Thyroid gland (tissue), 4 donors: ENCODE measurements at regions not wholly inside any gene's neighbourhood (a gene's known extent, or its start where the extent isn't known, plus 50 kb on each side); places are given as distances from the start of the nearest gene placed in this dataset.

Experiments
- DNase-seq, 2 donors: peaks; one replicate each; pipeline ENCODE4 v3.0.0-alpha.2; 2019
- H3K27ac ChIP-seq, 3 donors: fragments of 200-600 bp; sonication (generic); 1 replicate in 2 of 3; 2 replicates in 1 of 3; pipeline ENCODE4 v1.5.1; 2016 to 2019; ENCODE audit warnings: mild to moderate bottlenecking in 1 of 3, moderate library complexity in 1 of 3
- H3K27me3 ChIP-seq: fragments of 200-600 bp; sonication (generic); one replicate; pipeline ENCODE4 v1.5.1; 2019
- H3K36me3 ChIP-seq, 2 donors: fragments of 200-600 bp; sonication (generic); one replicate each; pipeline ENCODE4 v1.5.1; 2016 to 2019
- H3K4me1 ChIP-seq, 2 donors: fragments of 200-600 bp; sonication (generic); one replicate each; pipeline ENCODE4 v1.5.1; 2017 to 2019
- H3K4me3 ChIP-seq, 3 donors: fragments of 200-600 bp; sonication (generic); replicated peaks in 1 of 3; 1 replicate in 2 of 3; 2 replicates in 1 of 3; pipeline ENCODE4 v1.5.1; 2016; ENCODE audit warnings: mild to moderate bottlenecking in 1 of 3
- H3K9me3 ChIP-seq: fragments of 200-600 bp; sonication (generic); one replicate; pipeline ENCODE4 v1.5.1; 2017
- CTCF ChIP-seq, 6 experiments: fragments of 200-600 bp in 3 of 6; fragments of 450-650 bp in 3 of 6; sonication (generic) in 3 of 6; IDR thresholded peaks; one replicate each; pipeline ENCODE4 v1.5.1; 2016 to 2019; ENCODE audit warnings: antibody characterized with exemption in 6 of 6, mild to moderate bottlenecking in 2 of 6, inconsistent platforms in 1 of 6, moderate library complexity in 1 of 6
- POLR2A ChIP-seq, 2 donors: fragments of 450-650 bp; IDR thresholded peaks; one replicate each; pipeline ENCODE4 v1.6.1; 2017; ENCODE audit warnings: antibody characterized with exemption in 2 of 2, mild to moderate bottlenecking in 2 of 2, moderate library complexity in 1 of 2
- WGBS, 2 donors: methylation state at CpG; one replicate each; pipeline ENCODE4 v1.1.5; 2017; 5-methylcytosine and 5-hydroxymethylcytosine counted together
- intact Hi-C: fragments of 100-400 bp; cut with DNase I; formaldehyde crosslinking; loops from one replicate; pipeline ENCODE4 v1.15.1; 2023

GRCh38 chr4:114052227-114052626 lies 72.8 kb upstream of the ARSJ start:
- no peak overlapping the region for H3K4me3 ChIP-seq
- intact Hi-C loops = no loop called here
- no peak overlapping the region for H3K27ac ChIP-seq
- TF ChIP-seq CTCF (IDR thresholded peaks at IDR 0.05) = no peak
- TF ChIP-seq POLR2A (IDR thresholded peaks at IDR 0.05) = no peak
- H3K27me3 ChIP-seq = no peaks in the 10 kb centered on the region
- WGBS, 2 donors = 34 to 41% methylated on average over 4 of the region's 4 CpGs
- no peaks in the 10 kb centered on the region for H3K4me1 ChIP-seq
- H3K9me3 ChIP-seq = no peaks in the 10 kb centered on the region
- H3K36me3 ChIP-seq = no peaks in the 10 kb centered on the region
- peak; percentile 9 to 13 for DNase-seq

GRCh38 chr4:114056599-114056998 lies 77.2 kb upstream of the ARSJ start:
- Histone ChIP-seq H3K9me3 (no peaks in the 10 kb centered on the region), H3K27me3 (no peaks in the 10 kb centered on the region), H3K4me3 (no peak overlapping the region), H3K27ac (no peak overlapping the region), H3K36me3 (no peaks in the 10 kb centered on the region), H3K4me1 (no peaks in the 10 kb centered on the region)
- DNase-seq = no peak
- 77 to 80% methylated on average over 5 of the region's 5 CpGs for WGBS, 2 donors
- TF ChIP-seq POLR2A (IDR thresholded peaks at IDR 0.05) (no peak), CTCF (IDR thresholded peaks at IDR 0.05) (no peak)
- intact Hi-C loops = no loop called here

- no peak overlapping the region for H3K27ac ChIP-seq
- no peak for DNase-seq
- intact Hi-C loops = no loop called here
- TF ChIP-seq CTCF (IDR thresholded peaks at IDR 0.05) (no peak), POLR2A (IDR thresholded peaks at IDR 0.05) (no peak)
- WGBS, 2 donors = 83 to 85% methylated on average over 2 of the region's 2 CpGs
- no peaks in the 10 kb centered on the region for H3K27me3 ChIP-seq
- H3K36me3 ChIP-seq = no peaks in the 10 kb centered on the region
- no peaks in the 10 kb centered on the region for H3K9me3 ChIP-seq
- H3K4me1 ChIP-seq = no peaks in the 10 kb centered on the region
- H3K4me3 ChIP-seq = no peak overlapping the region
Measured at GRCh38 chr4:114057746-114058145, 78.3 kb upstream of the ARSJ start.

GRCh38 chr4:114062499-114062898 lies 83.1 kb upstream of the ARSJ start:
- Histone ChIP-seq H3K9me3 (no peaks in the 10 kb centered on the region), H3K27ac (no peak overlapping the region), H3K4me1 (no peaks in the 10 kb centered on the region), H3K4me3 (no peak overlapping the region), H3K36me3 (no peaks in the 10 kb centered on the region), H3K27me3 (no peaks in the 10 kb centered on the region)
- no peak for DNase-seq
- WGBS, 2 donors = 93 to 95% methylated on average over 1 of the region's 1 CpG
- intact Hi-C loops = no loop called here
- no peak for TF ChIP-seq POLR2A (IDR thresholded peaks at IDR 0.05)
- no peak for TF ChIP-seq CTCF (IDR thresholded peaks at IDR 0.05)

- H3K27me3 ChIP-seq = no peaks in the 10 kb centered on the region
- intact Hi-C loops = no loop called here
- TF ChIP-seq POLR2A (IDR thresholded peaks at IDR 0.05) (no peak), CTCF (IDR thresholded peaks at IDR 0.05) (no peak)
- no peaks in the 10 kb centered on the region for H3K4me1 ChIP-seq
- DNase-seq = no peak
- 52 to 55% methylated on average over 1 of the region's 1 CpG for WGBS, 2 donors
- no peak overlapping the region for H3K4me3 ChIP-seq
- no peaks in the 10 kb centered on the region for H3K36me3 ChIP-seq
- no peaks in the 10 kb centered on the region for H3K9me3 ChIP-seq
- no peak overlapping the region for H3K27ac ChIP-seq
Measured at GRCh38 chr4:114072781-114073180, 93.3 kb upstream of the ARSJ start.
